Cardiac fibroblast (primary cell): ENCODE measurements at regions not wholly inside any gene's neighbourhood (a gene's known extent, or its start where the extent isn't known, plus 50 kb on each side); places are given as distances from the start of the nearest gene placed in this dataset.

Experiments used
- DNase-seq, 2 donors: peaks; one replicate each; pipeline versions ENCODE4 v3.0.0 to v3.0.0-alpha.2; 2010; ENCODE audit warnings: low read depth in 2 of 2
- H3K4me3 ChIP-seq, 2 donors: replicated peaks in 1 of 2; 1 replicate in 1 of 2; 2 replicates in 1 of 2; pipeline ENCODE4 v1.5.1; 2011; ENCODE audit warnings: low read depth in 2 of 2, low read length in 2 of 2, mild to moderate bottlenecking in 2 of 2, moderate library complexity in 1 of 2
- TF ChIP-seq, protein P1 (sequence below): IDR thresholded peaks from one replicate; pipeline ENCODE4 v1.5.1; 2011; ENCODE audit warnings: low read depth, mild to moderate bottlenecking, low read length, inconsistent platforms

DNA sequence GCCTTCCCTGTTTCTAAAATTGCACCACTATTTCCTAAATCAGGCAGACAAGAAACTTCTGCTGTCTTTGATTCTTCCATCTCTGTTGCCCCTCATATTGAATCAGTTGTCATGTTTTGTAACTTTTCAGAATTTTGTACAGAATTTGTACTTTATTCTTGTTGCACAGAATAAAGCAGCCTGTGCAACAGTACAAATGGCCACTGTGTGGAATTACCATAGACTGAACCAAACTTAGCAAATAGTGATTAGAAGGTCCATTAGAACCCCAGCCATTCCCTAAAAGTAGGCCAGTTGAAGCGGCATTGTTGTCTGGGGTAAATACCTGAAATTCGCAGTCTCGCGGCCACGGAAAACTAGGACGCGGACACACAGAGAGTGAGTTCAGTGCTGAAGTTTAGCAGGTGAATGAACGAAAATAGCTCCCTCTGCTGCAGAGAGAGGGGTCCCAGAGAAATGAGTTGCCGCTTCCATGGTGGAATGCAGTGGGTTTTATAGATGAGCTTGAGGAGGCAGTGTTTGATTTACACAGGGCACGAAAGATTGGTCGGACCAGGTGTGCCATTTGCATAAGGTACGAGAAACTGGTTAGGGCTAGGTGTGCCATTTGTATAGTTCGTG, 71.8 kb downstream of the C4orf33 start:
- DNase-seq, result no peak
- TF ChIP-seq, protein P1, sequence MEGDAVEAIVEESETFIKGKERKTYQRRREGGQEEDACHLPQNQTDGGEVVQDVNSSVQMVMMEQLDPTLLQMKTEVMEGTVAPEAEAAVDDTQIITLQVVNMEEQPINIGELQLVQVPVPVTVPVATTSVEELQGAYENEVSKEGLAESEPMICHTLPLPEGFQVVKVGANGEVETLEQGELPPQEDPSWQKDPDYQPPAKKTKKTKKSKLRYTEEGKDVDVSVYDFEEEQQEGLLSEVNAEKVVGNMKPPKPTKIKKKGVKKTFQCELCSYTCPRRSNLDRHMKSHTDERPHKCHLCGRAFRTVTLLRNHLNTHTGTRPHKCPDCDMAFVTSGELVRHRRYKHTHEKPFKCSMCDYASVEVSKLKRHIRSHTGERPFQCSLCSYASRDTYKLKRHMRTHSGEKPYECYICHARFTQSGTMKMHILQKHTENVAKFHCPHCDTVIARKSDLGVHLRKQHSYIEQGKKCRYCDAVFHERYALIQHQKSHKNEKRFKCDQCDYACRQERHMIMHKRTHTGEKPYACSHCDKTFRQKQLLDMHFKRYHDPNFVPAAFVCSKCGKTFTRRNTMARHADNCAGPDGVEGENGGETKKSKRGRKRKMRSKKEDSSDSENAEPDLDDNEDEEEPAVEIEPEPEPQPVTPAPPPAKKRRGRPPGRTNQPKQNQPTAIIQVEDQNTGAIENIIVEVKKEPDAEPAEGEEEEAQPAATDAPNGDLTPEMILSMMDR, result no peak
- no peak overlapping the region for H3K4me3 ChIP-seq

DNA sequence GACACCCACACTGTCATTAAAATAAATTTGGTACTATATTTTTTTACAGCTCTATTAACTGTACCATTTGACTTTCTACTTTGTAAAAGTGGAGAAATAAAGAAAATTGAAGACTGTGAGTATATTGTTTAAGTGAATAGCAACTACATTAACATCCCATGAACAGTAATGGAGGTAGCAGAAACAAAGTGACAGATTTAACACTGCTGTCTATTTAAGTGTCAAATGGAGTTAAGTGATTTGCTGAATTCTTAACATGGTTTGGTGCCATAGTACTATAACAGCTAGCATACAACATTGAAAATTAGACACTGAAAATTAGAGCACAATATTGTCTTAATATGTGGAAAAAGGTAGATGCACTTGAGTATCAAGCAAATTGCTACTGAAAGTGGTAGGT, 76.2 kb downstream of the C4orf33 start:
- TF ChIP-seq, protein P1, result no peak
- DNase-seq, result no peak
- no peak overlapping the region for H3K4me3 ChIP-seq

DNA sequence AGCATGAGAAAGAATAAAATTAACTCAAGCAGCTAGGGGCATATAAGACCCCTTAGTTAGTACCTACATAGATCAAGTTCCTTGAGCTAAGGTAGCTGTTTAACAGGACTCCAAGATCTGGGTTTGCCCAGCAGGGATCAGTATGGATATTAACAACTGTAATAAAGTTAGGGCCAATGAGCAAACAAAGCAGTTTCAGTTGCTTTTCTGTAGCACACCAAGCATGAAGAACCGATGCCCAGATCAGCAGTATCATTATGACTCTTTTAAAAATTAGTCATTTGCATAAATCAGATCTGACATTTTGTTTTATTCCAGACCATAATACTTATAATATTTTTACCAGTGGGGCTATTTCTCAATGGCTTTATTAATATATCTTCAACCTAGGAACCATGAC, 80.9 kb downstream of the C4orf33 start:
- DNase-seq, result no peak
- TF ChIP-seq, protein P1, result no peak

DNA sequence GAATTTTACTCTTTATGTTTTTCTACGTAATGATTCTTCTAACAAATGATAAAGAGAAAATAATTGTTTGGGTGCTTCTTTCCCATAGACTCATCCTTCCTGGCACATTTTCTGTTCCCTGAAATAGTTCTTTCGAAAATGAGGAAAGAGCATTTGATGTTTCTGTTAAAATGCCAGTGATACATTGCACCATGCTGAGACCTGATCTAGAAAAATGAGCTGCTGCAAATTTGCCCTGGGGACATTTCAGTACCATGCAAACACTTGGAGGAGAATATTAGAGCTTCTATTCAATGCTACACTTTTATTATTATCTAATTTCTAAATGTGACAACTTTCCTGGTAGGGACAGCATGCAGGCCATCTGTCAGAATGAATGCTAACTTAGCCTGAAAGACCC, 83.3 kb downstream of the C4orf33 start:
- DNase-seq, result no peak
- TF ChIP-seq, protein P1, result no peak
- no peak overlapping the region for H3K4me3 ChIP-seq

More for the DNA sequence above, 80.9 kb downstream of the C4orf33 start:
- no peak overlapping the region for H3K4me3 ChIP-seq

DNA sequence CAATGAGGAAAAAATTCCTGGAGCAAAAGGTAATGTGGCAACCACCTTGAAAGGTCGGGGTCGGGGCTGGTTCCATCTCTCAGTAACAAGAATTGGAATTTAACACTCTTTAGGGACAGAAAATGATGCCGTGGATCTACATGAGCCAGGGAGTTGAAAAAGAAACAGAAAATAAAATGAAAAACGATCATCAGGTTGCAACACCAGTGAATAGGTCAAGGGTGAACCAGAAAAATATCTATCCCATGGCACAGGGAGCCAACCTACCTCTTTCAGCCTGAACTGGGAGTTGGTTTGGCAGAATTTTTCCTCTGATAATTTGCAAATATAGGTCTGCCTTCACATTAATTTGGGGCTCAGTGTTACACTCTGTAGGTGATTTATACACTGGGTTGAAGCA, 93.7 kb downstream of the C4orf33 start:
- no peak for DNase-seq
- no peak overlapping the region for H3K4me3 ChIP-seq
- TF ChIP-seq, protein P1, result no peak

DNA sequence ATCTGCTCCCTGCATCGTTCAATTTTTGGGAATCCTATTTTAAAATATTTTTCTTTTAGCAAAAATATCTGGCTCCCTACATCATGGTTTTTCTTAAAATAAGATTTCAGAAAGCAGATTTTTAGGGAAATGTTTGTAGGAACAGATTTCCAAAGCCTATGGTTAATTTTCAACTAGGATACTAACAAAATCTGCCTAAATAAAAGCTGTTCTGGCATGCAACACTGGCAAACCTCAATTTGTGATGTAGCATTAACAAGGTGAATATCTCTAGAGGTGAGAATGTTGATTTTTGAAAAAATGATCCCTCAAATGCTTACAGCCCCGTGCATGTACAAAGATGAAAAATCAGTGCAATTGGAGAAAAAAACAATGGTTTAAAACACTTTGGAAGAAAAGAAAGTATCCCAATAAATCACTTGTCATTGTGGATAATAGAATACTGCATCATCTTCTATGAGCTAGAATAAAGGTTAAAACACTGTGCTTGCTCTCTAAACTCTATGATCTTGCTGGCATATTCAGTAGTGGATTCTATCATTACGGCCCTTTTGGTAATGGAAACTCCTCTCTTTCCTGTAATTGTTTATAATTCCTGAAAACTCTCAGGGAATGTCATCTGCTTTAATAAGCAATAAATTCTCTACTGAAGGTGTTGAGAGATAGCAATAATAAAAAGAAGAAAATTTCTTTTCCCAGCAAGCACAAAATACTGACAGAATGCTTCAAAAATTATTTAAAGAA, 97.6 kb downstream of the C4orf33 start:
- no peak for DNase-seq

More for the DNA sequence above, 97.6 kb downstream of the C4orf33 start:
- TF ChIP-seq, protein P1, result no peak
- H3K4me3 ChIP-seq, result no peak overlapping the region
